Activated CD8-positive, alpha-beta T cell treated with anti-CD3 and anti-CD28 coated beads for 36 hours (primary cell): ENCODE measurements at regions not wholly inside any gene's neighbourhood (a gene's known extent, or its start where the extent isn't known, plus 50 kb on each side); places are given as distances from the start of the nearest gene placed in this dataset.
"Not testable (repeated sequence)": the region's sequence is repeated elsewhere in the genome, so short reads cannot be mapped to it uniquely, and the experiment has no call there.

Experiments used
- ATAC-seq: fragments of 200-7000 bp; cut with Tn5 transposase; one replicate; pipeline ENCODE4 v1.10.0; 2021; ENCODE audit warnings: mild to moderate bottlenecking, moderate library complexity
- CTCF ChIA-PET: fragments of 350-600 bp; sonication (Branson Sonifier 250); formaldehyde crosslinking; loops from one replicate; lab custom pipeline; 2021; ENCODE audit warnings: antibody characterized with exemption; lab: Charles Lee
- POLR2A ChIA-PET: fragments of 350-600 bp; sonication (Branson Sonifier 250); formaldehyde crosslinking; loops from one replicate; lab custom pipeline; 2021; ENCODE audit warnings: antibody characterized with exemption; lab: Charles Lee
- DNase-seq: peaks from one replicate; pipeline ENCODE4 v3.0.0-alpha.2; 2020
- H3K27ac Mint-ChIP-seq: one replicate; pipeline ENCODE4 v1.8.0; 2021; ENCODE audit warnings: mild to moderate bottlenecking, mixed read lengths
- H3K27me3 Mint-ChIP-seq: one replicate; pipeline ENCODE4 v1.8.0; 2021; ENCODE audit warnings: mixed read lengths
- H3K36me3 Mint-ChIP-seq: one replicate; pipeline ENCODE4 v1.8.0; 2021; ENCODE audit warnings: low read depth, mixed read lengths
- H3K4me1 Mint-ChIP-seq: one replicate; pipeline ENCODE4 v1.8.0; 2021; ENCODE audit warnings: low read depth, mixed read lengths
- H3K4me3 Mint-ChIP-seq: one replicate; pipeline ENCODE4 v1.8.0; 2021; ENCODE audit warnings: mild to moderate bottlenecking, moderate library complexity, mixed read lengths
- H3K9me3 Mint-ChIP-seq: one replicate; pipeline ENCODE4 v1.8.0; 2021; ENCODE audit warnings: mixed read lengths
- CTCF ChIP-seq: fragments of 200-600 bp; IDR thresholded peaks from one replicate; pipeline ENCODE4 v1.8.0; 2022; ENCODE audit warnings: antibody characterized with exemption, mild to moderate bottlenecking
- intact Hi-C: fragments of 100-400 bp; cut with micrococcal nuclease; formaldehyde crosslinking; loops from one replicate; pipeline ENCODE4 v1.10.0; 2022

GRCh38 chr10:81600185-81600584, 274.8 kb upstream of the NRG3 start:
- Mint-ChIP-seq H3K4me3 (no peak overlapping the region), H3K9me3 (peaks cover 6% of the 10 kb centered on the region), H3K4me1 (no peaks in the 10 kb centered on the region), H3K27ac (no peak overlapping the region), H3K36me3 (no peaks in the 10 kb centered on the region), H3K27me3 (no peaks in the 10 kb centered on the region)
- POLR2A ChIA-PET: no interaction called here
- intact Hi-C loops: no loop called here
- ATAC-seq (no peak), DNase-seq (no peak)
- CTCF ChIA-PET: no interaction called here
- TF ChIP-seq CTCF: no peak

GRCh38 chr10:81603106-81603620, 271.8 kb upstream of the NRG3 start:
- ATAC-seq (no peak), DNase-seq (no peak)
- H3K36me3 Mint-ChIP-seq: no peaks in the 10 kb centered on the region
- no peaks in the 10 kb centered on the region for H3K4me1 Mint-ChIP-seq
- H3K9me3 Mint-ChIP-seq: peaks cover 7% of the 10 kb centered on the region
- TF ChIP-seq CTCF: no peak
- CTCF ChIA-PET: no interaction called here
- H3K27me3 Mint-ChIP-seq: no peaks in the 10 kb centered on the region
- no peak overlapping the region for H3K27ac Mint-ChIP-seq
- intact Hi-C loops: no loop called here
- H3K4me3 Mint-ChIP-seq: no peak overlapping the region
- POLR2A ChIA-PET: no interaction called here

- intact Hi-C loops, CTCF ChIA-PET, DNase-seq, H3K27ac Mint-ChIP-seq, H3K36me3 Mint-ChIP-seq, H3K27me3 Mint-ChIP-seq, H3K4me3 Mint-ChIP-seq, H3K4me1 Mint-ChIP-seq, ATAC-seq, POLR2A ChIA-PET: not testable (repeated sequence)
- peaks cover 11% of the 10 kb centered on the region for H3K9me3 Mint-ChIP-seq
Observed at GRCh38 chr10:81644485-81644884, 230.5 kb upstream of the NRG3 start.

GRCh38 chr10:81655986-81656385, 219.0 kb upstream of the NRG3 start:
- no peak overlapping the region for H3K4me3 Mint-ChIP-seq
- H3K4me1 Mint-ChIP-seq: no peaks in the 10 kb centered on the region
- ATAC-seq (no peak), DNase-seq (no peak)
- CTCF ChIA-PET: no interaction called here
- POLR2A ChIA-PET: no interaction called here
- no peak for TF ChIP-seq CTCF
- no peaks in the 10 kb centered on the region for H3K36me3 Mint-ChIP-seq
- H3K27me3 Mint-ChIP-seq: no peaks in the 10 kb centered on the region
- H3K9me3 Mint-ChIP-seq: peaks cover 12% of the 10 kb centered on the region
- no peak overlapping the region for H3K27ac Mint-ChIP-seq
- intact Hi-C loops: no loop called here

- Mint-ChIP-seq H3K36me3 (no peaks in the 10 kb centered on the region), H3K27me3 (no peaks in the 10 kb centered on the region), H3K4me1 (no peaks in the 10 kb centered on the region), H3K9me3 (no peaks in the 10 kb centered on the region), H3K27ac (no peak overlapping the region), H3K4me3 (no peak overlapping the region)
- ChIA-PET CTCF (no interaction called here), POLR2A (no interaction called here)
- DNase-seq (no peak), ATAC-seq (no peak)
- no peak for TF ChIP-seq CTCF
- intact Hi-C loops: no loop called here
Observed at GRCh38 chr10:81662837-81663236, 212.2 kb upstream of the NRG3 start.

- H3K36me3 Mint-ChIP-seq, H3K27ac Mint-ChIP-seq, H3K4me3 Mint-ChIP-seq, ATAC-seq, H3K27me3 Mint-ChIP-seq, CTCF ChIA-PET, H3K9me3 Mint-ChIP-seq, DNase-seq, H3K4me1 Mint-ChIP-seq, POLR2A ChIA-PET, intact Hi-C loops: not testable (repeated sequence)
Observed at GRCh38 chr10:81664800-81665199, 210.2 kb upstream of the NRG3 start.
